ENCODE measurements at regions not wholly inside any gene's neighbourhood (a gene's known extent, or its start where the extent isn't known, plus 50 kb on each side); places are given as distances from the start of the nearest gene placed in this dataset.
"Not testable (repeated sequence)": the region's sequence is repeated elsewhere in the genome, so short reads cannot be mapped to it uniquely, and the experiment has no call there.

- DNase-seq: not testable (repeated sequence)
Measured at GRCh38 chr2:95654897-95655296, 63.1 kb downstream of the TRIM43 start.

GRCh38 chr2:95656553-95656952 is 64.8 kb downstream of the TRIM43 start:
- not testable (repeated sequence) for DNase-seq

- DNase-seq: not testable (repeated sequence)
Measured at GRCh38 chr2:95657937-95658336, 66.1 kb downstream of the TRIM43 start.

GRCh38 chr2:95660766-95661562 is 69.2 kb downstream of the TRIM43 start:
- not testable (repeated sequence) for DNase-seq

GRCh38 chr2:95663471-95664441 is 72.0 kb downstream of the TRIM43 start:
- DNase-seq: not testable (repeated sequence)

GRCh38 chr2:95666636-95667035 is 74.8 kb downstream of the TRIM43 start:
- DNase-seq: not testable (repeated sequence)

- DNase-seq: no peak
Measured at GRCh38 chr2:95667480-95667879, 75.7 kb downstream of the TRIM43 start.

- DNase-seq: not testable (repeated sequence)
Measured at GRCh38 chr2:95668934-95669333, 77.1 kb downstream of the TRIM43 start.

- DNase-seq: no peak
Measured at GRCh38 chr2:95669441-95669991, 77.7 kb downstream of the TRIM43 start.

GRCh38 chr2:95670167-95670566 is 78.4 kb downstream of the TRIM43 start:
- DNase-seq: no peak

- no peak for DNase-seq
Measured at GRCh38 chr2:95670686-95671085, 78.9 kb downstream of the TRIM43 start.

- not testable (repeated sequence) for DNase-seq
Measured at GRCh38 chr2:95671171-95671570, 79.4 kb downstream of the TRIM43 start.

- DNase-seq: not testable (repeated sequence)
Measured at GRCh38 chr2:95671992-95672391, 80.2 kb downstream of the TRIM43 start.

- DNase-seq: not testable (repeated sequence)
Measured at GRCh38 chr2:95672500-95672899, 80.7 kb downstream of the TRIM43 start.

- no peak for DNase-seq
Measured at GRCh38 chr2:95674186-95674585, 82.4 kb downstream of the TRIM43 start.

- DNase-seq: not testable (repeated sequence)
Measured at GRCh38 chr2:95676573-95676972, 84.8 kb downstream of the TRIM43 start.

- DNase-seq: no peak
Measured at GRCh38 chr2:95677346-95677745, 85.5 kb downstream of the TRIM43 start.

GRCh38 chr2:95677833-95678232 is 86.0 kb downstream of the TRIM43 start:
- DNase-seq: not testable (repeated sequence)

- not testable (repeated sequence) for DNase-seq
Measured at GRCh38 chr2:95681158-95681557, 89.4 kb downstream of the TRIM43 start.

GRCh38 chr2:95681589-95682081 is 89.8 kb downstream of the TRIM43 start:
- DNase-seq: not testable (repeated sequence)

GRCh38 chr2:95682889-95683517 is 91.2 kb downstream of the TRIM43 start:
- not testable (repeated sequence) for DNase-seq

- no peak for DNase-seq
Measured at GRCh38 chr2:95685513-95685912, 93.7 kb downstream of the TRIM43 start.

Data from NCI-H2107 (cell line).